Mesendoderm (in vitro differentiated cells): ENCODE measurements at regions not wholly inside any gene's neighbourhood (a gene's known extent, or its start where the extent isn't known, plus 50 kb on each side); places are given as distances from the start of the nearest gene placed in this dataset.

Experiments used
- DNase-seq: peaks from one replicate; pipeline ENCODE4 v3.0.0; 2013
- H2AK5ac ChIP-seq: 2 replicates; pipeline ENCODE4 v1.6.1; 2013; ENCODE audit warnings: low read length, inconsistent platforms
- H2BK120ac ChIP-seq: 2 replicates; pipeline ENCODE4 v1.6.1; 2013; ENCODE audit warnings: low read depth, mild to moderate bottlenecking, low read length, moderate library complexity, mixed read lengths
- H2BK15ac ChIP-seq: replicated peaks from 2 replicates; pipeline ENCODE4 v1.6.1; 2013; ENCODE audit warnings: low read depth, mild to moderate bottlenecking, moderate library complexity
- H2BK5ac ChIP-seq: 2 replicates; pipeline ENCODE4 v1.6.1; 2013; ENCODE audit warnings: low read length, inconsistent platforms
- H3K18ac ChIP-seq: 2 replicates; pipeline ENCODE4 v1.6.1; 2013; ENCODE audit warnings: mild to moderate bottlenecking, low read length, mixed read lengths
- H3K23ac ChIP-seq: one replicate; pipeline ENCODE4 v1.6.1; 2013; ENCODE audit warnings: low read length
- H3K27ac ChIP-seq: 2 replicates; pipeline ENCODE4 v1.5.1; 2013; ENCODE audit warnings: low read depth, mild to moderate bottlenecking, inconsistent platforms, low read length, moderate library complexity
- H3K27me3 ChIP-seq: 2 replicates; pipeline ENCODE4 v1.6.1; 2013; ENCODE audit warnings: low read length, control low read depth, mild to moderate bottlenecking, inconsistent platforms; ENCODE audit not compliant: insufficient read depth, poor library complexity
- H3K36me3 ChIP-seq: 2 replicates; pipeline ENCODE4 v1.6.1; 2013; ENCODE audit warnings: low read length, inconsistent platforms; ENCODE audit not compliant: control insufficient read depth, insufficient read depth
- H3K4ac ChIP-seq: one replicate; pipeline ENCODE4 v1.6.1; 2013; ENCODE audit warnings: low read depth, mild to moderate bottlenecking, low read length, moderate library complexity
- H3K4me1 ChIP-seq: 2 replicates; pipeline ENCODE4 v1.6.1; 2013; ENCODE audit warnings: low read depth, low read length, inconsistent platforms; ENCODE audit not compliant: control insufficient read depth
- H3K4me2 ChIP-seq: 2 replicates; pipeline ENCODE4 v1.6.1; 2013; ENCODE audit warnings: low read length
- H3K4me3 ChIP-seq: 2 replicates; pipeline ENCODE4 v1.5.1; 2013; ENCODE audit warnings: mild to moderate bottlenecking, low read length
- H3K56ac ChIP-seq: one replicate; pipeline ENCODE4 v1.6.1; 2013; ENCODE audit warnings: low read length
- H3K79me1 ChIP-seq: 2 replicates; pipeline ENCODE4 v1.6.1; 2013; ENCODE audit warnings: low read length, inconsistent platforms
- H3K79me2 ChIP-seq: 2 replicates; pipeline ENCODE4 v1.6.1; 2013; ENCODE audit warnings: mild to moderate bottlenecking, low read length; ENCODE audit not compliant: control insufficient read depth, insufficient read depth
- H3K9ac ChIP-seq: 2 replicates; pipeline ENCODE4 v1.6.1; 2013; ENCODE audit warnings: low read length, inconsistent platforms
- H4K5ac ChIP-seq: one replicate; pipeline ENCODE4 v1.6.1; 2013; ENCODE audit warnings: low read length
- H4K8ac ChIP-seq: one replicate; pipeline ENCODE4 v1.6.1; 2013; ENCODE audit warnings: low read depth, mild to moderate bottlenecking, control low read depth, low read length, moderate library complexity
- WGBS: extraction: QIAGEN DNeasy Blood & Tissue Kit; methylation state at CpG from one replicate; pipeline ENCODE4 v1.1.7; 2013; ENCODE audit warnings: low lambda C conversion rate, missing lambda C conversion rate; ENCODE audit not compliant: insufficient coverage; ENCODE audit errors: extremely low coverage; 5-methylcytosine and 5-hydroxymethylcytosine counted together

GRCh38 chr14:95808371-95808770, 68.3 kb upstream of the TUNAR start:
- Histone ChIP-seq H3K4me2 (no peak overlapping the region), H2BK15ac (no peak overlapping the region), H2AK5ac (no peak overlapping the region), H4K5ac (no peak overlapping the region), H3K23ac (no peak overlapping the region), H3K36me3 (no peaks in the 10 kb centered on the region), H2BK120ac (no peak overlapping the region), H3K56ac (no peak overlapping the region), H3K18ac (no peak overlapping the region), H2BK5ac (no peak overlapping the region), H4K8ac (no peak overlapping the region), H3K27ac (no peak overlapping the region), H3K79me1 (no peaks in the 10 kb centered on the region), H3K9ac (no peak overlapping the region), H3K4me1 (no peaks in the 10 kb centered on the region), H3K4me3 (no peak overlapping the region), H3K27me3 (no peaks in the 10 kb centered on the region), H3K4ac (no peak overlapping the region), H3K79me2 (no peaks in the 10 kb centered on the region)
- no peak for DNase-seq
- no CpG with 5 or more reads among the region's 1 CpG for whole genome bisulfite sequencing

- no peak overlapping the region for H3K4me2 ChIP-seq
- H3K18ac ChIP-seq: no peak overlapping the region
- no peaks in the 10 kb centered on the region for H3K36me3 ChIP-seq
- H3K27me3 ChIP-seq: no peaks in the 10 kb centered on the region
- WGBS: no CpG with 5 or more reads among the region's 5 CpGs
- H3K23ac ChIP-seq: no peak overlapping the region
- no peak overlapping the region for H4K8ac ChIP-seq
- H2AK5ac ChIP-seq: no peak overlapping the region
- H3K4me3 ChIP-seq: no peak overlapping the region
- no peak overlapping the region for H3K4ac ChIP-seq
- no peak overlapping the region for H4K5ac ChIP-seq
- H3K9ac ChIP-seq: no peak overlapping the region
- H3K79me1 ChIP-seq: no peaks in the 10 kb centered on the region
- no peaks in the 10 kb centered on the region for H3K79me2 ChIP-seq
- no peak overlapping the region for H2BK15ac ChIP-seq
- no peak for DNase-seq
- no peak overlapping the region for H3K27ac ChIP-seq
- no peaks in the 10 kb centered on the region for H3K4me1 ChIP-seq
- no peak overlapping the region for H3K56ac ChIP-seq
- H2BK5ac ChIP-seq: no peak overlapping the region
- no peak overlapping the region for H2BK120ac ChIP-seq
Observed at GRCh38 chr14:95796788-95797187, 79.8 kb upstream of the TUNAR start.

- Histone ChIP-seq H3K36me3 (no peaks in the 10 kb centered on the region), H3K18ac (no peak overlapping the region), H3K4ac (no peak overlapping the region), H3K9ac (no peak overlapping the region), H2BK120ac (no peak overlapping the region), H3K27ac (no peak overlapping the region), H2AK5ac (no peak overlapping the region), H3K23ac (no peak overlapping the region), H3K4me2 (no peak overlapping the region), H4K8ac (no peak overlapping the region), H3K79me2 (no peaks in the 10 kb centered on the region), H3K27me3 (no peaks in the 10 kb centered on the region), H3K4me3 (no peak overlapping the region), H3K4me1 (no peaks in the 10 kb centered on the region), H2BK15ac (no peak overlapping the region), H3K79me1 (no peaks in the 10 kb centered on the region), H2BK5ac (no peak overlapping the region), H3K56ac (no peak overlapping the region), H4K5ac (no peak overlapping the region)
- no peak for DNase-seq
- no CpG with 5 or more reads among the region's 3 CpGs for WGBS
Observed at GRCh38 chr14:95787941-95788340, 74.0 kb upstream of the TCL1A start.

GRCh38 chr14:95786566-95786965, 72.6 kb upstream of the TCL1A start:
- H4K8ac ChIP-seq: no peak overlapping the region
- no peaks in the 10 kb centered on the region for H3K79me2 ChIP-seq
- no peak overlapping the region for H3K27ac ChIP-seq
- H2BK5ac ChIP-seq: no peak overlapping the region
- no peak overlapping the region for H3K23ac ChIP-seq
- H2BK15ac ChIP-seq: no peak overlapping the region
- no peaks in the 10 kb centered on the region for H3K79me1 ChIP-seq
- H4K5ac ChIP-seq: no peak overlapping the region
- no peak overlapping the region for H3K4me3 ChIP-seq
- H3K4me1 ChIP-seq: no peaks in the 10 kb centered on the region
- H3K27me3 ChIP-seq: no peaks in the 10 kb centered on the region
- H2BK120ac ChIP-seq: no peak overlapping the region
- no peak for DNase-seq
- no peaks in the 10 kb centered on the region for H3K36me3 ChIP-seq
- WGBS: no CpG with 5 or more reads among the region's 8 CpGs
- H3K4ac ChIP-seq: no peak overlapping the region
- no peak overlapping the region for H3K9ac ChIP-seq
- H3K56ac ChIP-seq: no peak overlapping the region
- H3K4me2 ChIP-seq: no peak overlapping the region
- no peak overlapping the region for H3K18ac ChIP-seq
- H2AK5ac ChIP-seq: no peak overlapping the region

GRCh38 chr14:95784137-95784536, 70.2 kb upstream of the TCL1A start:
- no peak overlapping the region for H3K27ac ChIP-seq
- no peak overlapping the region for H3K56ac ChIP-seq
- H2BK120ac ChIP-seq: no peak overlapping the region
- WGBS: no CpG with 5 or more reads among the region's 1 CpG
- no peaks in the 10 kb centered on the region for H3K4me1 ChIP-seq
- DNase-seq: peak; percentile 51
- no peak overlapping the region for H3K4me3 ChIP-seq
- no peak overlapping the region for H3K23ac ChIP-seq
- H3K36me3 ChIP-seq: no peaks in the 10 kb centered on the region
- H2BK5ac ChIP-seq: no peak overlapping the region
- no peaks in the 10 kb centered on the region for H3K79me2 ChIP-seq
- no peak overlapping the region for H3K4me2 ChIP-seq
- H3K4ac ChIP-seq: no peak overlapping the region
- no peaks in the 10 kb centered on the region for H3K79me1 ChIP-seq
- no peaks in the 10 kb centered on the region for H3K27me3 ChIP-seq
- no peak overlapping the region for H3K9ac ChIP-seq
- no peak overlapping the region for H2BK15ac ChIP-seq
- no peak overlapping the region for H2AK5ac ChIP-seq
- H3K18ac ChIP-seq: no peak overlapping the region
- H4K5ac ChIP-seq: no peak overlapping the region
- H4K8ac ChIP-seq: no peak overlapping the region

- no peak overlapping the region for H3K4ac ChIP-seq
- H3K27ac ChIP-seq: no peak overlapping the region
- no peak overlapping the region for H2BK120ac ChIP-seq
- H3K4me3 ChIP-seq: no peak overlapping the region
- no peak overlapping the region for H3K56ac ChIP-seq
- H3K79me1 ChIP-seq: no peaks in the 10 kb centered on the region
- H2BK15ac ChIP-seq: no peak overlapping the region
- H3K4me2 ChIP-seq: no peak overlapping the region
- no peak overlapping the region for H3K23ac ChIP-seq
- H3K4me1 ChIP-seq: no peaks in the 10 kb centered on the region
- no peaks in the 10 kb centered on the region for H3K36me3 ChIP-seq
- H3K9ac ChIP-seq: no peak overlapping the region
- H2BK5ac ChIP-seq: no peak overlapping the region
- H3K18ac ChIP-seq: no peak overlapping the region
- H3K79me2 ChIP-seq: no peaks in the 10 kb centered on the region
- DNase-seq: no peak
- no peak overlapping the region for H2AK5ac ChIP-seq
- WGBS: no CpG with 5 or more reads among the region's 7 CpGs
- no peak overlapping the region for H4K5ac ChIP-seq
- no peak overlapping the region for H4K8ac ChIP-seq
- H3K27me3 ChIP-seq: no peaks in the 10 kb centered on the region
Observed at GRCh38 chr14:95776798-95777534, 63.0 kb upstream of the TCL1A start.
